Fibroblast of peridontal ligament (primary cell): ENCODE measurements at regions not wholly inside any gene's neighbourhood (a gene's known extent, or its start where the extent isn't known, plus 50 kb on each side); places are given as distances from the start of the nearest gene placed in this dataset.

ENCODE experiments used
- DNase-seq: peaks from one replicate; pipeline ENCODE4 v3.0.0-alpha.2; 2010; ENCODE audit errors: extremely low read depth

DNA sequence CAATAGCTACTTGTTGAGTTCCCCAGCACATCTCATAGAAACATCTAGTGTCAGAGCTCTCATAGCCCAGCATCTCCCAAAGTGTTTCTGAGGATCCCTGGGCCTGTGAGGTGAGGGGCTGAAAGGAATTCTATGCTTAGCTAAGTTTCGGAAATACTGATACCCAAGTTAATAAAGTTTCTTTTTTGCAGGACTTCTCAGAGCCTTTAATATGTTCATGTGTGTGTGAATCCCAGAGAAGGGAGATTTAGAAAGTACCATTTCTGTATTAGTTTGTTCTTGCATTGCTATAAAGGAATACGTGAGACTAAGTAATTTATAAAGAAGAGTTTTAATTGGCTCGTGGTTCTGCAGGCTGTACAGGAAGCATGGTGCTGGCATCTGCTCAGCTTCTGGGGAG is 211.2 kb downstream of the TSN start:
- DNase-seq = no peak

DNA sequence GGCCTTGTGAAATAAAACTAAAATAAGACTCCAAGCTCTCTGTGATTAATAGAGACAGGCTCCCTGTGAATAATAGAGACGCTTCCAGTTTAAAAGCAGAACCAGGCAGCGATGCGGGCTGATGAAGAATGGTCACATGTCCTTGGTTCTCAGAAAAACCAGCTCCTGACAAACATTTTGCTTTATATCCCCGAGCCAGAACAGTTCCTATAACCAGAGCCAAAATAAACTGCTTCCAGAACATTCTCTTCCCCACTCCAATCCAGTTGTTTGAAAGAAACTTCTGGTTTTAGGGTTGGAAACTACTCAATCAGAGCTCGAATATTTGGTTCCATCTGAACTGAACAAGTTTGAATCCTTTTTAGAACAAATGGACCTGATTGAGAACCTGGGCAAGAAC is 213.7 kb downstream of the TSN start:
- no peak for DNase-seq

DNA sequence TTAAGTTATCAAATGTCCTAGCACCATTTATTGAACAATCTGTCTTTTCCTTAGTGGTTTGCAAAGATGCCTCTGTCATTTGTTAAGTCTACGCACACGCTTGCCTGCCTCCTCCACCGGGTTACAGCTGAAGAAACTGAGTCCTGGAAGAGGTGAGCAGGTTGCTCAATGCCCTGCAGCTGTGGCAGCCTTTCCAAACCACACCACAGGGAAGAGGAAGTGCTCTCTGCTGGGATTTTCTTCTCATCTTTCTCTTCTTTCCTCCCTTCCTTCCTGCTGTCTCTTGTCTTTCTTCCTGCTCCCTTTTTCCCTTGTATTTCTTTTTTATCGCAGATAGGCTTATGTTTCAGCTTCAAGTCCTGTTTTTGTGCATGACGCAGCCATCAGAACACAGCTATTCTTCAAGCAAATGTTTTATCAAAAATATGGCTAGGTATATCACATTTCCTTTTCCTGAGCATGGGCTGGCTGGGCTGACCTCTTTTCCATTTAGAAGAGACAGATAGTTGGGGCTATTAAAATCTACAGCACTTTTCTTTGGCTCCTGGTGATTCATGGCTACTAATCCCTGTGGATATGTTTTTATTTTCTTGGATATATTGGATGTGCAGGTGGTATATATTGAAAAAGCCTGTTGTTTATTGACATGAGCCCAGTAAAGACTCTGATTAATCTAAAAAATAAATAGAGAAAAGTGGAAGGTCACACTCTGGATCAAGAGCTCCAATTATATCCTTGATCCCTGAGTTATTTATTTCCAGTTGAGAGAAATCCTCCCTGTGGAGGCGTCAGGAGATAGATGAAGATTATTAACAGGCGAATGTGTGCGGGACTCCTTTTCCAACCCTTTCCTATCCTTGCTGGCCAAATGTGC is 214.6 kb downstream of the TSN start:
- no peak for DNase-seq

DNA sequence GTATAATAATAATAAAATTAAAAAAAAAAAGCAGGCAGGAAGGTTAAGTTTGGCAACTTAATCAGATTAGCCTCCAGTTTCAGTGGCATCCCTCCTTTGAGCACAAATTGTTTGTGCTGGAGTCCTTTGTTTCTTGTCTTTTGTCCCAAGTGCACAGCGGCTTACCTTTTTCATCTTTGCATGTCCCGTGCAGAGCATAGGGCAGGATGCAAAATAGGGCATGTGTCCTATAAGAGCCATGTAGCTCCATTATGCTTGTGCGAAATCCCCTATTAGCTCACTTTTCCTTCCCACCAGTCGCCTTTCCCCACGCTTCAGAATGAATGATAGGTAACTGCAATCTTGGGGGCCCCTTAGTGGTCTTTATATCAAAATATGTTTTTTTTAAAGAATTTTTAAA is 216.8 kb downstream of the TSN start:
- no peak for DNase-seq

DNA sequence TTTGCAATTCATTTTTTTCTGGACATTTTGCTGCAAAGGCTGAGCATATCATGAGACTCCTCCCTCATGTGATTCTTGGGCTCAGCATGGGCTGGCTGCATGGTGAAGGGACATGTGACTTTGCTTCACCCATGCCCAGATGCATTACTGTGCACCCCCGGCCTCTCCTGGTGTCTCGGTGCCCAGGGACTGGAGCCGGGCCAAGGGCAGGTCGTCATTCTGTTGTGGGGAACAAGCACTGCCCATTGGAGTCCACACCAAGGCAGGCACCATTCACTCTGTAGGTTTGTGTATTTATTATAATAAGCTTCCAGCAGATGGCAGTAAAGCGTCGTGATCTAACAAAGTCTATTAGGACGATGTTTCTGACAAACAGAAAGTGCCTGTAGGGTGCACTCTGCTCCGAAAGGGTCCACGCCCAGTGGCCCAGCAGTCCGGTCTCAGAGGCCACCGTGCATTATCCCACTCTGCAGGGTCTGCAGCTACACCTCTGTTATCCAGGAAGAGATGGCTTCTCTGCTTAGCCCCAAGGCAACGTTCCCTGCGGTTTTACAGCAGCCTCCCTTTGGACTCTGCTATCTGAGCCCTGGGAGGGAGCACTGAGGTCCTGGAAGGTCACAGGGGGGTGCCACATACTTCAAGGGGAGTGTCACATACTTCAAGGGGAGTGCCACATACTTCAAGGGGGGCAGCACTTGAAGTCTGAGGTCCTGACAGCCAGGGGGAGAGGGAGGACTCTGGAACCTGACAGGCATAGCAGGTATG is 219.6 kb downstream of the TSN start:
- peak; percentile 81 for DNase-seq

DNA sequence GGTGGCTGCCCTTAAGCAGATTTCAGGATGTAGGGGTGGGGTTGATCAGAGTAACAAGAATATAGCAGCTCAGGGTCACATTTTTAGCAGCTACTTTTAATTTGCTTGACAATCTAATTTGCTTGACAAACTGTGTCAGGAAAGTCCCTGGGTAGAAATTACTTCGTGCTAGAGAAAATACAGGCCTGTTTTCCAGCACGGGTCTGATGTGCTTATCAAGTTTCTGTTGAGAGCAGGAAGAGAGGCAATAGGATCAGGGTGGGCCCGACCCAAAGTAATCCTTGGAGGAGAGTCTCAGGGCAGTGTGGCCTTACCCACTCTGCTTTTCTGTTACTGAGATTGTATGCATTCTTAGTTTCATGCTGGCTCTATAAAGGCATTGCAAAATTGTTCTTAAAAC is 221.5 kb downstream of the TSN start:
- no peak for DNase-seq

DNA sequence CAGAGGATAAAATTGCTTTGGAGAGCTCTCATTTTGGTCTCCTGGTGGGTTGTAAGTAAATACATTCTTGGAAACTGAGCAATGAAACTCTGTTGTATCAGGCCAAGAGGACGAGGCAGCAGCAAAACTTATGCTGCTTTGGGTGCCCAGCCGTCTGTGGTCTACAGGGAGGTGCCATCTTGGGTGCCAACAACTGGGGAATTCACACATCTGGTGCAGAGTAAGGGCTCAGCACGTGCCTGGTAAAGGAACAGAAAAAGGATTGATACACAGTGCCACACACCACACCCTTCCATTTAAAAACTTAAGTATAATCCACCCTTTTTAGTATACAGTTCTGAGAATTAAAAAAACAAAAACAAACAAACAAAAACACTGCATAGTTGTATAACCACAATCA is 221.9 kb downstream of the TSN start:
- no peak for DNase-seq

DNA sequence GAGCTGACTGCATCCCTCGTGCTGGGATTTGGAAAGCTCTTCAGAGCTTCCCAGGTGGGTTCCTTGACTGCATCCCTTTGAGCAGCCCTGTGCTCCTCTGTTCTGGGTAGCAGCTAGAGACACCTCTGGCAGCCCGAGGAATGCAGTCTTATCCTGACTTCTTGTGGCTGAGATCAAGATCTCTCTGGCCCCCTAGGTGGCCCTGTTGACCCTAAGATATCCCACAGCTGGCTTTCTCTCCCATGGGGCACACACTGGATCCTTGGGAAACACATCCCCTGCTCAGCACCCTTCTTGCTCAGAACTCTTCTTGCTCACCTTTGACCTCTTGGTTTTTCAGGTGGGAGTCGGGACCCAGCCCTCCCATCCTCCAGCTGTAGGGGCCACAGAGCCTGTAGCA is 237.2 kb downstream of the TSN start:
- no peak for DNase-seq

DNA sequence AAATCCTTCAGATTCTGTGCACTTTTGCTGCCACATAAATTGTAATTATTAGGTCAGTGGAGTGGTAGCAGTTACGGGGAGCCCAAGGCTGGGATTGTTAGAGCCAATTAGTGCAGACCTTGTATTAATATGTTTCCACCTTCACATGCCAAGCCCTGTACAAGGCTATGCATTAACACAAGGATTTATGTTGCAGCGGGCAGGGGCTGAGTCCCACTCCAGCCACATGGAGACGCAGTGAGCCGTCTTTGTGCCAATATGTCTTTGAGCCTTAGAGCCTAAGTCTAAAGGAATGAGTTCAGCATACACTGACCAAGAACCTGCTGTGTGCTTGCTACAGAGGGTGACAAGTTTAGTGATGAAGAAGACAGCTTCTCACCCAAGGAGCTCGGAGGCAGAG is 238.2 kb downstream of the TSN start:
- DNase-seq = no peak

DNA sequence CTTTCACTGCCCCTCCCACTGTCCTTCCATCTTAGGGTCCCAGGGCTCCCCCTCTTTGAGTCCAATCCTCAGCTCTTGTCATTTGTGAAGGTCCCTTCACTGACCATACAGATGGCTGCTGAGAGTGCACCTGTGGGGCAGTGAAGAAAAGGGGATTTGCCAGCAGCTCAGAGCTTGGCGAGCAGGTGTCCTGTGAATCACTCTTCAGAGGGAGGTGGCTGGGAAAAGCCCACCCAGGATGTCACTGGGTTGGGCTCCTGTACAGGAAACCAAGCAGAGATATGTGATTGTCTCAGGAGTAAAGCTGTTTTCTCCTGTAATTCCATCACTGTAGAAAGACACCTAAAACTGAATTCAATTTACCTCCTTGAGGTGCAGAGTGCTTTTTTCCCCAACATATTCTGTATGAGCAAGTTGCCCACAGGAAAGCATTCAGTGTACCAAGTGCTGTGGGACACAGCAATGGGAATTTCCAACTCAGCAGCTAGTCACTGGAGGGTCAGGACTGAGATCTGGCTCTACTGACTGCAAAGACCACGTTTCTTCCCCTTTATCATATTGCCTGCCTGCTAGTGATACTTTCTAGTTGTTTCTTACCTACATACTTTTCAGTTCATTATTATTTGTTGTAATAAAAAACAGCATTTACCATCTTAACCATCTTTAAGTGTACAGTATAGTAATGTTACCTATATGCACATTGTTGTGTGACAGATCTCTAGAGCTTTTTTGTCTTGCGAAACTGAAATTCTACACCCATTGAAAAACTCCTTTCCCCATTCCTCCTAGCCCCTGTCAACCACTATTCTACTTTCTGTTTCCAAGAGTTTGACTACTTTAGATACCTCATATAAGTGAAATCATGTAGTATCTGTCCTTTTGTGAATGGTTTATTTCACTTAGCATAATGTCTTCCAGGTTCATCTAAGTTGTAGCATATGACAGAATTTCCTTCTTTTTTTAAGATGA is 239.1 kb downstream of the TSN start:
- DNase-seq = no peak

DNA sequence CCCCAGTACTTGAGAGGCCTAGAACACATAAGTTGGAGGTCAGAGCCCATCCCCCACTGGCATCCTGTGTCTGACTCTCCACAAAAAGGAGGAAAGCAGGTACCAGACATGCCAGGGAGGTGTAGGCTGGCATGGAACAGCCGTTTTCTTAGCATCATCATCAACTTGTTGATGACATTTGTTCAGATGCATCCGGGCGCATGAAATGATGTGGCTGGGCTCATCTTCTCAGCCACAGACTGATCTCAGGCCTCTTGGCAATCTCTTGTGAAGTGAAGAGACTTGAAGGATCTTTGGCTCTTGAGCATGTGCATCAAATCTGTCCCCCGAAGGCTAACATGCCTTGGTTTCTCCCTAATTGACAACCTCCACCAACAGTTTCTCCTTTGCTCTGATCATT is 243.3 kb downstream of the TSN start:
- DNase-seq = no peak

DNA sequence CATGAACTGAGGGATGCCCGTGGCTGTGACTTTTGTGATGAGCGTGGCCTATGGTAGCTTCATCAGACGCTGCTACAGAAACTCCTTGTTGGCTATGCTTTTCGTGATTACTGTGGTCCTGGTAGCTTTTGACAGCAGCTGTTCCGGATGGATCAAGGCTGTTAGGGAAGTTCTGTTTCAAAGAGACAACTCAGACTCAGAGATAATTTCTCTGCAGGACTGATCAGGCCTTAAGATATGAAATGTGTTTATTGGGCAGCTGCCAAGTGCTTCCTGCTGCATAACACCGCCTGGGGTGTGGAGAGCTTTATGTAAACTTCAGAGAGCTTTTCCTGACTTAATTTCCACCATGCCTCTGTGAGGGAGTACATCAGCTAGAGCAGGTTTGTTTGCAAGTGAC is 243.8 kb downstream of the TSN start:
- DNase-seq = no peak

DNA sequence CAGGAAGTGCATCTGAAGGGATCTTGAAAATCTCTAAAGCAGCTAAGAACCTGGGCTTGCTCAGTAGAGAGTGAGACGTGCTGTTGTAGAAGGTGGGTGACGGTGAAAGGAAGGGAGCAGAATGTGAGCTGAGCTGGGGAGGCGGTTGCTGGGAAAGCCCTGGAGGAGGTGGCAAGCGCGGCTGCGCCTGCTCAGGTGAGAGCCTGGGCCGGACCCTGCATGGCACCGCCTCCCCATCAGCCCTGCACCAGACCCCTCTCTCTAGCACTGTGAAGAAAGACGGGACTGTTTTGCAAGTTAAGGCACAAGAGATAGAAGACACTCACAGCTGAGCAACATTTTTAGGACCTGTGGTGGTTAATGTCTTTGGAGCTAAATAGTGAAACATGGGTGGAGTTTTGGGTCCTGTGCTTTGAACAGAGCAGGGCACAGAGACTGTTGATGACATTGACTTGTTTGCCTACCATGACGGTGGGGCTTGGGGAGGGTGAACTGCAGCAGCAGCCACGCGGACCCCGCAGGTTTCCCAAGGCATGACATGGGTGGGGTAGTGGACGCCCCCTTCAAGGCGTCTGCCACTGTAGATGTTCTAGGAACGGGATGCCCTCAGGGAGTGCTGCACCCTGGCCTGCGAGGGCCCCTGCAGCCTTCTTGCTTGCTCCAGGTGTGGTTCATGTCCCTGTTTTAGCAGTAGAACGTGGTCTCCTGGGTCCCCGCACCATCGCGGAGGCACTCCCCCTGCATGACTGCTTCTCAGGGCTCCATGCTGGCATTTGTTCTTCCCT is 245.3 kb downstream of the TSN start:
- DNase-seq = no peak

DNA sequence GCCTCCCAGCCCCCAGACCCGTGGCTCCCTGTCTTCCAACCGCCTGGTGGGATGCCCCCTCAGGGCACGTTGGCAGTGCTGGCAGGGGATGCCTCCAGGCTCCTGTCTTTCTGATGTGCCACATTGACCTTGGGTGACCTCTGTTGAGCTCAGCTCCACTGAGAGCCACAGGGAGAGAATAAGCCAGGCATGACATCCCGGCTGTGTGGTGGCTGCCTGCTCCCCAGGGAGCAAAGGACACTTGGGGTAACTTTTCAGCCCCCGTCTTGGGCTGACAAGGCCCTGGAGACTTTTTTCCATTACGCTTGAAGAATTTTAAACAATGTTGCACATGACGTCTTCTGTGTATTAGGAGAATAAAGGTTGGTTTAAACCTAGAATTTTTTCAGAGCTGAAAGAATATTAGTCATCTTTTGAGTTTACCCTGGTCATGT is 246.0 kb downstream of the TSN start:
- DNase-seq = no peak

DNA sequence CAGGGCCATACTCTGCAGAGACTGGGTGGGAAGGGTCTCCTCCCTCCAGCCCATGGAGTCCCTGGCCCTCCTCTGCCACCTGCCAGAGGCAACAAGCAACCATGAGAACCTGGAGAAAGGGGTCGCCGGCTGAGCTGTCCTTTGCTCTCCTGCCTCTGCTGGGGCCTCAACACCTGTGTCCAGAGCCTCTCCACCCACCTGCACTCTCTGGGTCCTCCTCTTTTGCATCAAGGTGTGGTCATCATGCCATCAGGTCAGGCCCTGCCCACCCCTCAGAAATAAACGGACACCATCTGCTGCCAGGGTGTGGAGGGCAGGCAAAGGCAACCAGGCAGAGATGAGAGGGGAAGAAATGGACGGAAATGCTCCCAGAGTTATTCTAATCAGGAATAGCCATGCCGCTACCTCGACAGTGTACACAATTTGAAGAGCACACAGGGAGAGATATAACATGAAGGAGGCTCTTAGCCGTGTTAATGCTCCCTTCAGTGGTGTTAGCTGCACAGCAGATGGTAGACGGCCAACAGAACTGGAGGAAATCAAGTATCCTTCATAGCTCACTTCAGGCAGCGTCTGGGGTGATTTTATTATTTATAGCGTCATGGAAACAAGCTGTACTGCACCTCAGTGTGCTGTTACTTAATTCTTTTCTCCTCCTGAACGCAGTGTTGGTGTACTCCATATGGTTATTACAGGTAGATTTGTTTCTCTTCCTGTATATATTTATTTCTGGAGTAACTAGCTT is 247.9 kb downstream of the TSN start:
- no peak for DNase-seq

DNA sequence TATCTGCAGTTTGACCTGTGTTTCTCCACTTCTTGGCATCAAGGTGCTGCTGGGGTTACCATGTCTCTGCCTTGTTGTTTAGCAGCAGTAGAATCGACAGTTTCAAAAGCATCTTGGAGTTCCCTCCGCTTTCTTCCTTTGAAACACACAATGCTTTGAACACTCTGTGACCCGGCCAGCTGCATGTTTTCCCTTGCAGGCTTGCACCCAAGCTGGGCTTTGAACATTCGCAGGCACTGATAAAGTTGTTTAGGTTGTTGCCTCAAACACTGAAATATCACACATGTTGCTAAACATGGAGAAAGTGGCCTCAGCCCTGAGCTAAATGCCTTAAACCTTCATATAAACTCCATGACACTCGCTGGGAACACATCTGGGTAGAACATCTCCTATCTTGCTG is 251.7 kb downstream of the TSN start:
- no peak for DNase-seq

DNA sequence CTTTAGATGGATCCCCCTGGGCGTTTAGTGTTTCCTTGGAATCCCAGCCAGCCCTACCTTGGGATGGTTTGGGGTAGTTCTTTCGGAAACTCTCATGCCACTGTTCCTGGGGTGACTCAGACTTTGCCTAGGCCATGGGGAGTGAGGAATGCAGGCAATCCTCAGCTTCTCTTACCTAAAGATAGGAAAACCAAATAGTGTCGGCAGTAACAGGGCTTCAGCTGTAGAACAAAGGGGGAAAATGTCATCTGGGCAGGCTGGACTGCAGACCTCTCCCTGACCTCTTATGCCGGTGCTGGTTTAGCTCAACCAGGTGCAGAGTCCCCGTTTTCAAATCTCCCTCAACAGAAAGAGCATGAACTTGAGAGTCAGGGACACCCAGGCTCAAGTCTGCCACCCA is 252.1 kb downstream of the TSN start:
- DNase-seq = no peak

DNA sequence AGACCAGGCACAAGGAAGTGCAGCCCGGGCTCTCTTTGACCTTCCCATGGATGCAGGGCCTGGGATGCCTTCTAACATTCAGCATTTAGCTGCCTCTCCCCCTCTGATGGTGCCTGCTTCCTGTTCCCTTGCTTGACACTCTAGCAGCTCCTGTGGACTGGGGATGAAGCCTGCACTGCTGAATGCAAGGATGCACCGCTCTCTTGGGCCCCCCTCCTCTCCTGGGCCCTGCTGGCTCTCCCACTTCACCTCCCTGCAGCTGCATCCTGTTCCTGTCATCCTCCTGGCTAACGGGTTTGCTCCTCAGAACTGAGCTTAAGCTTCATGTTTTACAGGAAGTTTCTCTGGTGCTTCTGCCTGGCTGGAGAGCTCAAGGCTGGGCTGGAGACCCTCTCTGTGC is 254.1 kb downstream of the TSN start:
- DNase-seq = no peak

DNA sequence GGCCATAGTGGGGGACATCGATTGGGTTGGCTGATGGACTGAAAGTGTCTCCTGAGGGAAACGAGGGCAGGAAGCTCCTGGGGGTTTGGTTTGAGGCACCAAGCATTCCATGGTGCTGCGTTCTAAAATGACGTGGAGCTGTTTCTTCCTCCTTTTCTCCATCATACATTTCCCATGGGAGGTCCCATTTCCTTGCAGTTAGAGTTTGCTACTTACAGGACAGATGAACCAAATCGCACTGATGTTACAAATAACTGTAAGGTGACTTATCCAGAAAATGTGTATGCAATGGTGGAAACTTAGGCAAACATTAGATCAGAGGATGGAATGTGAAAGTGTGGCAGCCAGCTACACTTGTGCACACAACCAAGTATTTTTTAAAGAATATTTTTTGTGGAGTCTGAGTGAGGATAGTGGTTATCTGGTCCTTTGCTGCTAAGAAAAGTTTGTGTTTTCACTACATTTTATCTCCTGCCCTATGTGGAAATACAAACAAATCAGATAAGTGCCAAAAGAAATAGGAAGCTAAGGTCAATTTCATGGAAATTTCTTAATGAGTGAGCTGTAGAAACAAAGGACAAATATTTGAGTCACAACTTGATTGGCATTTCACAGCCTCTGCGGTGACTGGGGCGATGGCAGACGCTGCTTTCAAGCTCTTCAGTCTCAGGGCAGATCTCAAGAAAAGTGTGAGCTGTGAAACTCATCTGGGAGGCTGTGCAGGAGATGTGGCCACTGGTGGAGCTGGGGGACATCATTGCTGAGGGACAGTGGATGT is 256.2 kb downstream of the TSN start:
- no peak for DNase-seq

DNA sequence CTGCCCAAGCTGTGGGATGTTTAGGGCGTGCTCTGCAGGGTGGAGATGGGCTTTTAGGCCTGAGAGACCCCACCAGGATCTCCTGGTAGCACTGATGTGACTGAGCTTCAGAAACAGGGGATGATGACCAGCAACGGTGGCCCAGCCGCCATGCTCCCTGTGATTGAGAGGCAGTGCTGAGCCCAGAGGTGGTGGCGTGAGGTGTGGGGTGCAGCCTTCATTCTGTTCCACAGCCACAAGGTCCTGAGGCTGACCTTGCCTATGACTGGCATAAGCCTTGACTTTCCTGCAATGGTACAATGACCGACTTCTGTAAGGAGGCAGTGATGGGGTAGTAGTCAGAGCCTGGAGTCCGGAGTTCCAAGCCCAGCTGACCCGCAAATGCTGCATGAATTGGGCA is 263.3 kb downstream of the TSN start:
- no peak for DNase-seq
